C4-2B (cell line): ENCODE measurements at regions not wholly inside any gene's neighbourhood (a gene's known extent, or its start where the extent isn't known, plus 50 kb on each side); places are given as distances from the start of the nearest gene placed in this dataset.
"Not testable (repeated sequence)": the region's sequence is repeated elsewhere in the genome, so short reads cannot be mapped to it uniquely, and the experiment has no call there.

ENCODE experiments used
- CTCF ChIP-seq: fragments of 450-650 bp; conservative IDR thresholded peaks from 2 replicates; pipeline ENCODE4 v1.5.1; 2017; ENCODE audit warnings: mild to moderate bottlenecking
- ZFX ChIP-seq: fragments of 450-650 bp; IDR thresholded peaks from 2 replicates; pipeline ENCODE4 v1.6.1; 2017

- TF ChIP-seq CTCF, ZFX: not testable (repeated sequence)
These were observed 198.0 kb downstream of the LMLN start for GRCh38 chr3:198158007-198158406.
